ENCODE measurements at regions not wholly inside any gene's neighbourhood (a gene's known extent, or its start where the extent isn't known, plus 50 kb on each side); places are given as distances from the start of the nearest gene placed in this dataset.

- no peak for DNase-seq
These were observed 323.3 kb upstream of the AJAP1 start for GRCh38 chr1:4330805-4331766.

GRCh38 chr1:4331767-4332163, 322.6 kb upstream of the AJAP1 start:
- DNase-seq = no peak

DNA sequence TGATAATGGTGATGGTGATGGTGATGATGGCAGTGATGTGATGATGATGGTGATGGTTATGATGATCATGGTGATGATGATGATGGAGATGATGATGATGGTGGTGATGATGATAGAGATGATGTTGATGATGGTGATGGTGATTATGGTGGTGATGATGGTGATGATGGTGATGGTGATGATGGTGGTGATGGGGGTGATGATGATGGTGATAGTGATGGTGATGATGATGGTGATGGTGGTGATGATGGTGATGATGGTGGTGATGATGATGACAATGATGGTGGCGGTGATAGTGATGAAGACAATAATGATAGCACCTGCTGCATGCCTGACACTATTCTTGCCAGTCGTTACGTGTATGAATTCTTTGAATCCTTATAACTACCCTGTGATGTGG, 317.9 kb upstream of the AJAP1 start:
- DNase-seq = no peak

DNA sequence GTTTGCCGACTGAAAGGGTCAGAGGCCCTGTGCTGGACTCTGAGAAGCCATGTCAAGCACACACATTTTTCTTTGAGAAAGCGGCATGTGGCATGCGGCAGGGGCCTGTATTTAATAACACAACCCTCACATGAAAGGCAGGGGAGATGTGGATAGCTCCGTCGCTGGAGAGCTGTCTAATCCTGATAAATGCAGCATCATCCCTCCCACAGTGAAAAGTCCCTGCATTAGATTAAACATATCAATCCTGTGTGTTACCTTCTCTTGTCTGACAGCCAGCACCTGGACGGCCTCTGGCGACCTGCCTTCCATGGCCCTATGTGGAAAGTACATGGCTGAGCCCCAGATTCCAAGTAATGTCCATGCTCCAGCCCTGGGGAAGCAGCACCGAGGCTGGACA, 313.0 kb upstream of the AJAP1 start:
- no peak for DNase-seq

GRCh38 chr1:4344065-4344732, 310.2 kb upstream of the AJAP1 start:
- no peak for DNase-seq

GRCh38 chr1:4345094-4345493, 309.3 kb upstream of the AJAP1 start:
- no peak for DNase-seq

DNA sequence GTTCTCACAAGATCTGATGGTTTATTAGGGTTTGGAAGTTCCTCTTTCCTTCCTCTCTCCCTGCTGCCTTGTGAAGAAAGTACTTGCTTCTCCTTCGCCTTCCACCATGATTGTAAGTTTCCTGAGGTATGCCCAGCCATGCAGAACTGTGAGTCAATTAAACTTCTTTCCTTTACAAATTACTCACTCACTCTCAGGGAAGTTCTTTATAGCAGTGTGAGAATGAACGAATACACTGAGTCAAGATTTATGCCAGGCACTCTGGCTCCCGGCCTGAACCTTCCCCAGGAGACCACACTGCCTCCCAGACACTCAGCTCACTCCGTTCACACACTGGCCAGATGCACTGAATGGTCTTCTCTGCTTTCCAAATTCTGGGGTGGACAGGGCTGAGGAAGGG, 308.3 kb upstream of the AJAP1 start:
- DNase-seq = no peak

- DNase-seq = no peak
These were observed 303.0 kb upstream of the AJAP1 start for GRCh38 chr1:4351453-4351852.

- no peak for DNase-seq
These were observed 301.1 kb upstream of the AJAP1 start for GRCh38 chr1:4353090-4353856.

- no peak for DNase-seq
These were observed 298.6 kb upstream of the AJAP1 start for GRCh38 chr1:4355839-4356238.

DNA sequence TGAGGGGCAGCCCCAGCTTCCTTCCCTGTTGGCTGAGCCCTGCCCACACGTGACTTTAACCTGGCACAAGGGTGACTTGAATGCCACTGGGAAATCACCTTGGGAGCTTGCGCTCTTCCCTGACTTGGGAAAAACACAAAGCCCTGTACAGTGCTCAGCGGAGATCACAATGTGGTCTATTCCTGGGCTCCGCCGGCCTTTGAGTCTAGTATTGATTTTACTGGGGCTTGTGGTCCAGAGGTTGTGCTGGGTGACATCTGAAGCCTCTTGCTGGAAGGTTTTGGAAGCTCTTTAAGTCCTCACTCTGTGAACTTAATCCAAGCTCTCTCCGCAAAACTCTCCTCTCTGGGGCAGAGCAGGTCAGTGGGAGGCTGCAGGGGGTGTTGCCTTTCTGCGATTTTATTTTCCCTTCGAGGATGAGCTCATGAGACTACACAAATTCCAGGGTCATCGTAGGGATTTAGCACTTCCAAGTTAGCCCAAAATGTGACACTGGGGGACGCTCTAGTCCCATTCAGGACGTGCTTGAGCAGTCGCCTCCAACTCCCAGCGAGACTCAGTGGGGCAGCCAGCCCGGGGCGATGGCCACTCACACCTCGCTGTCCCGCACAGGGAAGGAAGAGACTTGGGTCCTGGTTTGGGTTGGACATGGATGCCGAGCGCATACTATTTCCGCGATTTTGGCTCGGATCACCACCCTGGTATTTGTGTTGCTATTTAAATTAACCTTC, 291.9 kb upstream of the AJAP1 start:
- DNase-seq = no peak

DNA sequence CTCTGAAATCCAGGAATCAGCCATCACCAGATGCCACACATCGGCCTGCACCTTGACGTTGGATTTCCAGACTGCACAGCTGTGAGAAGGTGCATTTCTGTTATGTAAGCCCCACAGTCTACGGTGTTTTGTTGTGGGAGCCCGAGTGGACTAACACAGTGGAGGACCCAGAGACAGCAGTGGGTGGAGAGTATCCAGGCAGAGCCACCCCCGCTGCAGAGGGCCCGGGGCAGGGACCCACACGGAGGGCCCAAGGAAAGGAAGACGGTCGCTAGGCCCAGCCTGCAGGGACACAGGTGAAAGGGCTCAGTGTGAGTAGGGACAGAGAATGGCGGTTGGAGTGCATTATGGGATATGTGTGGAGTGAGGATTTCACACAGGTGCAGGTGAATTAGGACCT, 288.3 kb upstream of the AJAP1 start:
- no peak for DNase-seq

DNA sequence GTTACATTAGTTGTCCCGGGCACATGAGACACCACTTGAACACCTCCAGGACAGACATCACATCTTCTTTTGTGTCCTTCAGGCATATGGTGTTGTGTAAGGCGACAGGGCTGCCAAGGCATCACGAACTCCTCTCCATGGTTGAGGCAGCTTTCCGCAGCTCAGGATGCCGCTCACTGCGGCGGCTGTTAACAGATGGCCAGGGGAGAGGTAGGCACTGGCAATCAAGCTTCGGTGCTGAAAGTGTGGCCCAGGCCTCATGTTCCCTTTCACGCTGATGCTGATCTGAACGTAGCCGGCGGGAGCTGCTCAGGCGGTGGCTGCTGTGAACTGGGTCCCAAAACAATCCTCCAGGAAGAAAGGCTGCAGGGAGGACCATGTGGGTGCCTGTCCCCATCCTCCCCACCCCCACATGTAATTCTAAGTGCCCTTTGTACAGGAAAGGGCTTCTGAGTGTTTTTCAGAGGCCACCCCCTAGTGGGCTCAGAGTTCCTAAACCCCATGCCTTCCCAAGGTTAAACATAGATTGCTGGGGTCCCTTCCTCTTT, 287.1 kb upstream of the AJAP1 start:
- no peak for DNase-seq

DNA sequence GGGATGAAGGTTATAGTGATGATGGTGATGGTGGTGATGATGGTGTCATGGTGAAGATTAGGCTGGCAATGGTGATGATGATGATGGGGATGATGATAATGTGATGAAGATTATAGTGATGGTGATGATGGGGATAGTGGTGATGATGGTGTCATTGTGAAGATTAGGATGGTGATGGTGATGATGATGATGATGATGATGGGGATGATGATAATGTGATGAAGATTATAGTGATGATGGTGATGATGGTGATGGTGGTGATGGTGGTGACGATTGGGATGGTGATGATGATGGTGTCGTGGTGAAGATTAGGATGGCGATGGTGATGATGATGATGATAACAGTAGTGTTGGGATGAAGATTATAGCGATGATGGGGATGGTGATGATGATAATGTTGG, 285.1 kb upstream of the AJAP1 start:
- no peak for DNase-seq

- no peak for DNase-seq
These were observed 282.6 kb upstream of the AJAP1 start for GRCh38 chr1:4371849-4372248.

DNA sequence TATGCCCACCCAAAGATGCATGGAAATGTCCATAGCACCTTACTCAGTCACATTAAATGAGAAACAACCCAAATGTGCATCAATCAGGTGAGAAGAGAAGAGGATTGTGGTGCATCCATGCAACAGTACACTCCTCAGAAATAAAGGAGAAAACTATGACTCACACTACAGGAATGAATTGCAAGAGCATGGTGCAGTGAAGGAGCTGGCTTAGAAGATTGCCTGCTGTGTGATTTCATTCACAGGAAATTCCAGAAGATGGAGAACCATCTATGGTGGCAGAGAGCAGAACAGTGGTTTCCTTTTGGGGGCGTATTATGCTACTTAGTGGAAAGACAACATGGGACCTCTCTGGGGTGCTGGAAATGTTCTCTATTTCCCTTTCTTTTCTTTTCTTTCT, 278.6 kb upstream of the AJAP1 start:
- no peak for DNase-seq

DNA sequence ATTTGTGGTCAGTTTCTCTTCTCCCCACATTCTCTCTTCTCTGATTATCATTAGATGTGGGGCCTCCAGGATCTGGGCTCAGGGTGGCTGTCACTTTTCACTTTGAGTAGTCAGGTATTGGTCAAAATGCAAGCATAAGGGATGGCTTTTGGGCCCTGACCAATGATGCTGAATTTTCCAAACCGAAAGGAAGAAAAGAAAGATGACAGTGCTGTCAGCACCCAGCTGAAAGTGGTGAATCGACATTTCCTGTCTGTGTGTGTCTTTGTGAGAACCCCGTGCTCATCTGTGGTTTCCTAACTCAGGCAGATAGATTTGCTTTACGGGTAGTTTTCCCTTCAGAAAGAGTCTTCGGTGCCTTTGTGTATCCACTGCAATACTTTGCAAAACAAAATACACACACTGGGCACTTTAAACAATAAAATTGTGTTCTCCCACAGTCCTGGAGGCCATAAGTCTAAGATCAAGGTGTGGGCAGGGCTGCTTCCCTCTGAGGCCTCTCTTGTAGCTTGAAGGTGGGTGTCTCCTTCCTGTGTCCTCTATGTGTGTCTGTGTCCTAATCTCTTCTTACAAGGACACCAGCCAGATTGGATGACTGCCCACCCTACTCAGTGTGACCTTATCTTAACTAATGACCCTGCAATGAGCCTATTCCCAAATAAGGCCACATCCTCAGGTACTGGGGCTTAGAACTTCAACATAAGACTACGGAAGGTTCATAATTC, 274.8 kb upstream of the AJAP1 start:
- DNase-seq = no peak

GRCh38 chr1:4380564-4381168, 273.7 kb upstream of the AJAP1 start:
- DNase-seq = no peak

DNA sequence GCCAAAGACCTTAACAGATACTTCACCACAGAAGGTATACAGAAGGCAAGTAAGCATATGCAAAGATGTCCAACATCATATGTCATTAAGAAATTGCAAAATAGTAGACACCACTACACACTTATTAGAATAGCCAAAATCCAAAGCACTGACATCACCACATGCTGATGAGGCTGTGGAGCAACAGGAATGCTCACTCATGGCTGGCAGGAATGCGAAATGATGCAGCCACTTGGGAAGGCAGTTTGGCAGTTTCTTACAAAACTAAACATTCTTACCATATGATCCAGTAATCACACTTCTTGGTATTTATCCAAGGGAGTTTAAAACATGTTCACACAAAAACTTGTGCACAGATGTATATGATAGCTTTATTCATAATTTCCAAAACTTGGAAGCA, 261.2 kb upstream of the AJAP1 start:
- no peak for DNase-seq

GRCh38 chr1:4394366-4394765, 260.0 kb upstream of the AJAP1 start:
- DNase-seq = no peak

- DNase-seq = no peak
These were observed 259.3 kb upstream of the AJAP1 start for GRCh38 chr1:4395158-4395557.
